K562 (cell line): ENCODE measurements at regions not wholly inside any gene's neighbourhood (a gene's known extent, or its start where the extent isn't known, plus 50 kb on each side); places are given as distances from the start of the nearest gene placed in this dataset.
"Not testable (repeated sequence)": the region's sequence is repeated elsewhere in the genome, so short reads cannot be mapped to it uniquely, and the experiment has no call there.

Source experiments
- ATAC-seq: fragments of 200-7000 bp; cut with Tn5 transposase; 3 replicates; pipeline ENCODE4 v1.9.1; 2020; ENCODE audit warnings: moderate library complexity
- BruUV-seq: library from RNA; stranded (reverse); fragments of 400-500 nt; replicated peaks from 2 replicates; lab custom pipeline; 2021; lab: Mats Ljungman, UMichigan
- CTCF ChIA-PET: fragments of 300-600 bp; formaldehyde crosslinking; extraction: SDS; loops from one replicate; lab custom pipeline; 2021; ENCODE audit warnings: low intra/inter-chr PET ratio; lab: Yijun Ruan, JAX
- POLR2A ChIA-PET: fragments of 300-600, 350-650 bp; sonication (Branson Sonifier 250); formaldehyde crosslinking; extraction: SDS; loops from one replicate; lab custom pipeline; 2021; ENCODE audit warnings: antibody characterized with exemption, inconsistent platforms; lab: Yijun Ruan, JAX
- DNase-seq, 4 experiments: peaks; one replicate each; pipeline versions ENCODE4 v3.0.0 to v3.0.0-alpha.2; 2011 to 2018; ENCODE audit warnings: low spot score in 3 of 4, mixed read lengths in 3 of 4; ENCODE audit errors: extremely low read depth in 1 of 4
- FAIRE-seq: peaks from 2 replicates; lab custom pipeline; 2011; peaks lifted over from hg19 to GRCh38; lab: Jason Lieb, UNC
- H2AFZ ChIP-seq: 2 replicates; pipeline ENCODE4 v1.6.0; 2011; ENCODE audit warnings: low read depth, low read length, control low read depth, inconsistent platforms
- H3K27ac ChIP-seq: fragments of 200-600 bp; 3 replicates; pipeline ENCODE4 v1.8.0; 2011; ENCODE audit warnings: low read depth, mild to moderate bottlenecking, control low read depth, inconsistent platforms, low read length, moderate library complexity, mixed read lengths; ENCODE audit errors: extremely low read depth
- H3K27me3 ChIP-seq, 2 experiments: fragments of 300-600 bp in 1 of 2; 2 replicates in 1 of 2; 3 replicates in 1 of 2; pipeline versions ENCODE4 v1.6.0 to v1.8.0; 2011; ENCODE audit warnings: inconsistent platforms in 2 of 2, low read length in 2 of 2, mild to moderate bottlenecking in 1 of 2, mixed read lengths in 1 of 2, moderate library complexity in 1 of 2; ENCODE audit not compliant: control insufficient read depth in 2 of 2, insufficient read depth in 2 of 2
- H3K36me3 ChIP-seq: fragments of 300-600 bp; 3 replicates; pipeline ENCODE4 v1.8.0; 2011; ENCODE audit warnings: mild to moderate bottlenecking, low read length, inconsistent platforms; ENCODE audit not compliant: control insufficient read depth, insufficient read depth
- H3K4me1 ChIP-seq, 2 experiments: fragments of 200-600 bp in 1 of 2; replicated peaks in 1 of 2; 2 replicates in 1 of 2; 3 replicates in 1 of 2; pipeline versions ENCODE4 v1.5.1 to v1.8.0; 2011; ENCODE audit warnings: inconsistent platforms in 2 of 2, low read length in 2 of 2, mild to moderate bottlenecking in 1 of 2, mixed read lengths in 1 of 2, moderate library complexity in 1 of 2; ENCODE audit not compliant: control insufficient read depth in 2 of 2, insufficient read depth in 2 of 2
- H3K4me2 ChIP-seq: 2 replicates; pipeline ENCODE4 v1.6.1; 2011; ENCODE audit warnings: low read length, control low read depth, inconsistent platforms, mixed read lengths; ENCODE audit not compliant: insufficient read depth
- H3K4me3 ChIP-seq: fragments of 200-600 bp; sonication (generic), shearing (Covaris generic); 2 replicates; pipeline ENCODE4 v1.5.1; 2016; ENCODE audit warnings: control low read depth, inconsistent platforms
- H3K79me2 ChIP-seq: fragments of 200-600 bp; 3 replicates; pipeline ENCODE4 v1.8.0; 2011; ENCODE audit warnings: low read length, inconsistent platforms; ENCODE audit not compliant: control insufficient read depth, insufficient read depth
- H3K9ac ChIP-seq, 2 experiments: 2 replicates each; pipeline versions ENCODE4 v1.6.0 to v1.6.1; 2011; ENCODE audit warnings: low read depth in 2 of 2, low read length in 2 of 2, control low read depth in 1 of 2, inconsistent platforms in 1 of 2, mild to moderate bottlenecking in 1 of 2, mixed read lengths in 1 of 2; ENCODE audit not compliant: insufficient read depth in 1 of 2
- H3K9me1 ChIP-seq: one replicate; pipeline ENCODE4 v1.6.0; 2011; ENCODE audit warnings: inconsistent platforms, mild to moderate bottlenecking, low read length, moderate library complexity; ENCODE audit not compliant: control insufficient read depth, insufficient read depth
- H3K9me3 ChIP-seq: replicated peaks from 2 replicates; pipeline ENCODE4 v1.5.1; 2011; ENCODE audit warnings: low read depth, low read length, inconsistent platforms; ENCODE audit not compliant: control insufficient read depth, insufficient read depth
- H4K20me1 ChIP-seq: replicated peaks from 2 replicates; pipeline ENCODE4 v1.6.1; 2011; ENCODE audit warnings: low read length, inconsistent platforms, mixed read lengths; ENCODE audit not compliant: control insufficient read depth, insufficient read depth
- SRSF9 ChIP-seq: fragments of 200-400 bp; formaldehyde crosslinking; IDR thresholded peaks from 2 replicates; pipeline ENCODE4 v1.6.1; 2017; ENCODE audit warnings: low read depth, low read length, borderline replicate concordance
- ZBTB1 ChIP-seq: sonication (generic); formaldehyde crosslinking; IDR thresholded peaks from 2 replicates; pipeline ENCODE4 v1.8.1; 2023; ENCODE audit warnings: missing genetic modification reagents, low read depth, mild to moderate bottlenecking, borderline replicate concordance
- WGBS: fragments of 100-300 bp; shearing (Covaris generic); methylation state at CpG from one replicate; pipeline ENCODE4 v1.1.6; 2016; ENCODE audit warnings: low coverage, mixed read lengths; ENCODE audit not compliant: insufficient coverage; ENCODE audit errors: missing lambda C conversion rate; 5-methylcytosine and 5-hydroxymethylcytosine counted together
- in situ Hi-C: fragments of 300-500 bp; cut with MboI; formaldehyde crosslinking; loops from 4 replicates; pipeline ENCODE4 v1.15.0; 2018; ENCODE audit warnings: inconsistent platforms, mixed read lengths
- intact Hi-C: fragments of 100-400 bp; cut with micrococcal nuclease; formaldehyde crosslinking; loops from 2 replicates; pipeline ENCODE4 v1.14.2; 2022
- TF ChIP-seq, protein P1 (sequence below), 3 experiments: fragments of 200-800 bp in 1 of 3; fragments of 250-450 bp in 1 of 3; fragments of 450-650 bp in 1 of 3; sonication (Bioruptor Pico) in 1 of 3; sonication (Bioruptor generic) in 1 of 3; formaldehyde crosslinking in 1 of 3; IDR thresholded peaks; 2 replicates each; pipeline versions ENCODE4 v1.6.1 to v1.8.0; 2016 to 2022; ENCODE audit warnings: mild to moderate bottlenecking in 2 of 3, missing genetic modification characterization in 2 of 3, missing compliant biosample characterization in 1 of 3, moderate library complexity in 1 of 3
- TF ChIP-seq, protein P2 (sequence below): sonication (generic); formaldehyde crosslinking; IDR thresholded peaks from 2 replicates; pipeline ENCODE4 v1.8.1; 2023; ENCODE audit warnings: mild to moderate bottlenecking, missing genetic modification reagents

DNA sequence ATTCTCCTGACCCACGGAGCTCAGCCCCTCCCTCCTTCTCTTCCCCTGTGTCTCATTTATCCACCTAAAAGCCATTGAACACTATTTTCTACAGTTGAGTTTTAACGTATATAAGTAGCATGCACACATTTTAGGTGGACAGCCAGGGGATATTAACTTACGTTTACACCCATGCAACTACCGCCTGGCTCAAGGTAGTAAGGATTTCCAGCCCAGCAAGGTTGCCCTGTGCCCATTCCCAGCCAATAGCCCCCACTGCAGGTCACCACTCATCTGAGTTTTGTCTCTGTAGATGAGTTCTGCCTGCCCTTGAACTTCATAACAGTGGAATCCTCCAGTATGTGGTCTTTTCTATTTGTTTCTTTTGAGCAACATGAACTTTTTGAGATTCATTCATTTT lies 65.4 kb downstream of the SMIM38 start (continued):
- TF ChIP-seq, protein P1, sequence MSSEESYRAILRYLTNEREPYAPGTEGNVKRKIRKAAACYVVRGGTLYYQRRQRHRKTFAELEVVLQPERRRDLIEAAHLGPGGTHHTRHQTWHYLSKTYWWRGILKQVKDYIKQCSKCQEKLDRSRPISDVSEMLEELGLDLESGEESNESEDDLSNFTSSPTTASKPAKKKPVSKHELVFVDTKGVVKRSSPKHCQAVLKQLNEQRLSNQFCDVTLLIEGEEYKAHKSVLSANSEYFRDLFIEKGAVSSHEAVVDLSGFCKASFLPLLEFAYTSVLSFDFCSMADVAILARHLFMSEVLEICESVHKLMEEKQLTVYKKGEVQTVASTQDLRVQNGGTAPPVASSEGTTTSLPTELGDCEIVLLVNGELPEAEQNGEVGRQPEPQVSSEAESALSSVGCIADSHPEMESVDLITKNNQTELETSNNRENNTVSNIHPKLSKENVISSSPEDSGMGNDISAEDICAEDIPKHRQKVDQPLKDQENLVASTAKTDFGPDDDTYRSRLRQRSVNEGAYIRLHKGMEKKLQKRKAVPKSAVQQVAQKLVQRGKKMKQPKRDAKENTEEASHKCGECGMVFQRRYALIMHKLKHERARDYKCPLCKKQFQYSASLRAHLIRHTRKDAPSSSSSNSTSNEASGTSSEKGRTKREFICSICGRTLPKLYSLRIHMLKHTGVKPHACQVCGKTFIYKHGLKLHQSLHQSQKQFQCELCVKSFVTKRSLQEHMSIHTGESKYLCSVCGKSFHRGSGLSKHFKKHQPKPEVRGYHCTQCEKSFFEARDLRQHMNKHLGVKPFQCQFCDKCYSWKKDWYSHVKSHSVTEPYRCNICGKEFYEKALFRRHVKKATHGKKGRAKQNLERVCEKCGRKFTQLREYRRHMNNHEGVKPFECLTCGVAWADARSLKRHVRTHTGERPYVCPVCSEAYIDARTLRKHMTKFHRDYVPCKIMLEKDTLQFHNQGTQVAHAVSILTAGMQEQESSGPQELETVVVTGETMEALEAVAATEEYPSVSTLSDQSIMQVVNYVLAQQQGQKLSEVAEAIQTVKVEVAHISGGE (CRISPR knock-in tag; IDR thresholded peaks at IDR 0.05) = no peak
- no peak for TF ChIP-seq ZBTB1
- TF ChIP-seq, protein P2, sequence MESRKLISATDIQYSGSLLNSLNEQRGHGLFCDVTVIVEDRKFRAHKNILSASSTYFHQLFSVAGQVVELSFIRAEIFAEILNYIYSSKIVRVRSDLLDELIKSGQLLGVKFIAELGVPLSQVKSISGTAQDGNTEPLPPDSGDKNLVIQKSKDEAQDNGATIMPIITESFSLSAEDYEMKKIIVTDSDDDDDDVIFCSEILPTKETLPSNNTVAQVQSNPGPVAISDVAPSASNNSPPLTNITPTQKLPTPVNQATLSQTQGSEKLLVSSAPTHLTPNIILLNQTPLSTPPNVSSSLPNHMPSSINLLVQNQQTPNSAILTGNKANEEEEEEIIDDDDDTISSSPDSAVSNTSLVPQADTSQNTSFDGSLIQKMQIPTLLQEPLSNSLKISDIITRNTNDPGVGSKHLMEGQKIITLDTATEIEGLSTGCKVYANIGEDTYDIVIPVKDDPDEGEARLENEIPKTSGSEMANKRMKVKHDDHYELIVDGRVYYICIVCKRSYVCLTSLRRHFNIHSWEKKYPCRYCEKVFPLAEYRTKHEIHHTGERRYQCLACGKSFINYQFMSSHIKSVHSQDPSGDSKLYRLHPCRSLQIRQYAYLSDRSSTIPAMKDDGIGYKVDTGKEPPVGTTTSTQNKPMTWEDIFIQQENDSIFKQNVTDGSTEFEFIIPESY (CRISPR knock-in tag) = no peak
- TF ChIP-seq SRSF9 = no peak

DNA sequence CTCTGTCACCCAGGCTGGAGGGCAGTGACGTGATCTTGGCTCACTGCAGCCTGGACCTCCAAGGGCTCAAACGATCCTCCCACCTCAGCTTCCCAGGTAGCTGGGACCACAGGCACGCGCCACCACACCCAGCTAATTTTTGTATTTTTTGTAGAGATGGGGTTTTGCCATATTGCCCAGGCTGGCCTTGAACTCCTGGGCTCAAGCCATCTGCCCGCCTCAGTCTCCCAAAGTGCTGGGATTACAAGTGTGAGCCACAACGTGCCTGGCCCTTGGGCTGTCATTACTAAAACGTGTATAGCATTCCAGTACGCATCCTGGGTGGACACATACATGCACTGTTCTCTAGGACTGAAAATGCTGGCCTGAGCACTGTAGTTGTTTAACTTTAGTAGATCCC lies 65.9 kb downstream of the SMIM38 start:
- H2AFZ ChIP-seq, H3K9me1 ChIP-seq, BruUV-seq, intact Hi-C loops, DNase-seq, H3K9ac ChIP-seq, H3K4me2 ChIP-seq, H3K27ac ChIP-seq, H3K9me3 ChIP-seq, ATAC-seq, FAIRE-seq, in situ Hi-C loops, H3K79me2 ChIP-seq, H3K4me1 ChIP-seq, H3K36me3 ChIP-seq, H3K4me3 ChIP-seq, H4K20me1 ChIP-seq, POLR2A ChIA-PET: not testable (repeated sequence)
- 6% methylated on average over 8 of the region's 8 CpGs for WGBS
- H3K27me3 ChIP-seq = peaks cover 23 to 48% of the 10 kb centered on the region in 2 experiments; a peak in 4 of 5 replicates
- CTCF ChIA-PET = interaction anchor here (0.6 kb wide), 1 partner anchor 487 kb away, joined by 4 read pairs; no protein-coding TSS in a partner anchor
